Uterus (tissue), 2 donors: ENCODE measurements at regions not wholly inside any gene's neighbourhood (a gene's known extent, or its start where the extent isn't known, plus 50 kb on each side); places are given as distances from the start of the nearest gene placed in this dataset.

Experiments used
- CTCF ChIP-seq, 4 experiments: fragments of 200-600 bp in 2 of 4; fragments of 450-650 bp in 2 of 4; sonication (generic) in 2 of 4; IDR thresholded peaks; one replicate each; pipeline ENCODE4 v1.5.1; 2016 to 2019; ENCODE audit warnings: antibody characterized with exemption in 4 of 4, mild to moderate bottlenecking in 2 of 4, moderate library complexity in 1 of 4
- POLR2A ChIP-seq, 2 donors: fragments of 450-650 bp; IDR thresholded peaks; one replicate each; pipeline ENCODE4 v1.6.1; 2016; ENCODE audit warnings: antibody characterized with exemption in 2 of 2, mild to moderate bottlenecking in 1 of 2, moderate library complexity in 1 of 2

GRCh38 chr2:120579916-120580685 lies 155.6 kb upstream of the GLI2 start:
- TF ChIP-seq CTCF (IDR thresholded peaks at IDR 0.05) (no peak), POLR2A (IDR thresholded peaks at IDR 0.05) (no peak)
